K562 (cell line): ENCODE measurements at regions not wholly inside any gene's neighbourhood (a gene's known extent, or its start where the extent isn't known, plus 50 kb on each side); places are given as distances from the start of the nearest gene placed in this dataset.

Experiments used
- ERF ChIP-seq: fragments of 450-650 bp; formaldehyde crosslinking; IDR thresholded peaks from 2 replicates; pipeline ENCODE4 v1.4.0; 2020; ENCODE audit warnings: mild to moderate bottlenecking, mixed read lengths
- POLR2A ChIP-seq: fragments of 450-650 bp; conservative IDR thresholded peaks from 2 replicates; pipeline ENCODE4 v1.6.1; 2016
- ZNF444 ChIP-seq: fragments of 250-450 bp; sonication (Bioruptor Pico); IDR thresholded peaks from 2 replicates; pipeline ENCODE4 v1.4.0; 2020; ENCODE audit warnings: mild to moderate bottlenecking, moderate library complexity
- TF ChIP-seq, protein P1 (sequence below), 3 experiments: IDR thresholded peaks in 2 of 3; conservative IDR thresholded peaks in 1 of 3; 2 replicates each; pipeline ENCODE4 v1.5.1; 2011 to 2012; ENCODE audit warnings: low read length in 3 of 3, mild to moderate bottlenecking in 3 of 3, control low read depth in 2 of 3, improper control_type of control experiment in 1 of 3, inconsistent platforms in 1 of 3, low read depth in 1 of 3, mixed read lengths in 1 of 3, moderate library complexity in 1 of 3; ENCODE audit not compliant: insufficient read depth in 2 of 3

DNA sequence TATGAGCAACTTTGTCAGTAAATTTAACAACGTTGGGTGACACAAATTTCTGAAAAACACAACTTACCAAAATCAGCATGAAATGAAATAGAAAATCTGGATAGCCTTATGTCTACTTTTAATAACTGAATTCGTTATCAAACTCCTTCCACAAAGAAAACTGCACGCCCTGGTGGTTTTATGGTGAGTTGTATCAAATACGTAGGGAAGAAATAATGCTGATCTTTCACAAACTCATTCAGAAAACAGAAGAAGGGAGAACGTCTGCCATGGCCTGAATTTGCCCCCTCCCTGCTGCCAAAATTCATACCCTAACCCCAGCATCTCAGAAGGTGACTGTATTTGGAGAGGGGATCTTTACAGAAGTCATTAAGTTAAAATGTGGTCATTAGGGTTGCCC lies 50.0 kb upstream of the COL18A1 start:
- TF ChIP-seq, protein P1, sequence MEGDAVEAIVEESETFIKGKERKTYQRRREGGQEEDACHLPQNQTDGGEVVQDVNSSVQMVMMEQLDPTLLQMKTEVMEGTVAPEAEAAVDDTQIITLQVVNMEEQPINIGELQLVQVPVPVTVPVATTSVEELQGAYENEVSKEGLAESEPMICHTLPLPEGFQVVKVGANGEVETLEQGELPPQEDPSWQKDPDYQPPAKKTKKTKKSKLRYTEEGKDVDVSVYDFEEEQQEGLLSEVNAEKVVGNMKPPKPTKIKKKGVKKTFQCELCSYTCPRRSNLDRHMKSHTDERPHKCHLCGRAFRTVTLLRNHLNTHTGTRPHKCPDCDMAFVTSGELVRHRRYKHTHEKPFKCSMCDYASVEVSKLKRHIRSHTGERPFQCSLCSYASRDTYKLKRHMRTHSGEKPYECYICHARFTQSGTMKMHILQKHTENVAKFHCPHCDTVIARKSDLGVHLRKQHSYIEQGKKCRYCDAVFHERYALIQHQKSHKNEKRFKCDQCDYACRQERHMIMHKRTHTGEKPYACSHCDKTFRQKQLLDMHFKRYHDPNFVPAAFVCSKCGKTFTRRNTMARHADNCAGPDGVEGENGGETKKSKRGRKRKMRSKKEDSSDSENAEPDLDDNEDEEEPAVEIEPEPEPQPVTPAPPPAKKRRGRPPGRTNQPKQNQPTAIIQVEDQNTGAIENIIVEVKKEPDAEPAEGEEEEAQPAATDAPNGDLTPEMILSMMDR (IDR thresholded peaks at IDR 0.05 in 2 of 3, conservative IDR thresholded peaks at IDR 0.05 in 1 of 3; ENCODE audit: insufficient read depth in 2 of 3, low read depth in 1 of 3, low read length in 3 of 3), result no peak
- TF ChIP-seq ZNF444 (CRISPR knock-in tag) (no peak), POLR2A (no peak), ERF (CRISPR knock-in tag) (no peak)
